ENCODE measurements at regions not wholly inside any gene's neighbourhood (a gene's known extent, or its start where the extent isn't known, plus 50 kb on each side); places are given as distances from the start of the nearest gene placed in this dataset.
"Not testable (repeated sequence)": the region's sequence is repeated elsewhere in the genome, so short reads cannot be mapped to it uniquely, and the experiment has no call there.

DNA sequence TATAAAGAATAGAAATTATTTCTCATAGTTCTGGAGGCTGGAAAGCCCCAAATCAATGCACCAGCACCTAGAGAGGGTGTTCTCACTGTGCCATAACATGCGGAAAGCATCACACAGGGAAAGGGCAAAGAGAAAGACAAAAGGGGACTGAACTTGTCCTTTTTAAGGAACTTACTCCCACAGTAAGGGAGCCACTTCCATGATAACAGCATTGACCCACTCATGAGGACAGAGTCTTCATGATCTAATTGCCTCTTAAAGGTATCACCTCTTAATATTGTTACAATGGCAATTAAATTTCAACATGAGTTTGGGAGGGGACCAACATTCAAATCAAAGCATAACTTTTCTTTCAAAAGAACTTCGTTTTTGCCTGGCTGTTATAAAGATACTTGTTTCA lies 582.2 kb upstream of the ARID1B start:
- Mint-ChIP-seq H3K4me3 (no peak overlapping the region), H3K27ac (ENCODE audit: unreplicated experiment) (no peak overlapping the region), H3K9me3 (peaks cover 3% of the 10 kb centered on the region), H3K4me1 (no peaks in the 10 kb centered on the region), H3K36me3 (ENCODE audit: low read depth) (no peaks in the 10 kb centered on the region), H3K27me3 (ENCODE audit: low read depth) (no peaks in the 10 kb centered on the region)
- DNase-seq (ENCODE audit: low read depth, low spot score), result no peak
- TF ChIP-seq, protein P1, sequence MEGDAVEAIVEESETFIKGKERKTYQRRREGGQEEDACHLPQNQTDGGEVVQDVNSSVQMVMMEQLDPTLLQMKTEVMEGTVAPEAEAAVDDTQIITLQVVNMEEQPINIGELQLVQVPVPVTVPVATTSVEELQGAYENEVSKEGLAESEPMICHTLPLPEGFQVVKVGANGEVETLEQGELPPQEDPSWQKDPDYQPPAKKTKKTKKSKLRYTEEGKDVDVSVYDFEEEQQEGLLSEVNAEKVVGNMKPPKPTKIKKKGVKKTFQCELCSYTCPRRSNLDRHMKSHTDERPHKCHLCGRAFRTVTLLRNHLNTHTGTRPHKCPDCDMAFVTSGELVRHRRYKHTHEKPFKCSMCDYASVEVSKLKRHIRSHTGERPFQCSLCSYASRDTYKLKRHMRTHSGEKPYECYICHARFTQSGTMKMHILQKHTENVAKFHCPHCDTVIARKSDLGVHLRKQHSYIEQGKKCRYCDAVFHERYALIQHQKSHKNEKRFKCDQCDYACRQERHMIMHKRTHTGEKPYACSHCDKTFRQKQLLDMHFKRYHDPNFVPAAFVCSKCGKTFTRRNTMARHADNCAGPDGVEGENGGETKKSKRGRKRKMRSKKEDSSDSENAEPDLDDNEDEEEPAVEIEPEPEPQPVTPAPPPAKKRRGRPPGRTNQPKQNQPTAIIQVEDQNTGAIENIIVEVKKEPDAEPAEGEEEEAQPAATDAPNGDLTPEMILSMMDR (conservative IDR thresholded peaks at IDR 0.05), result no peak

DNA sequence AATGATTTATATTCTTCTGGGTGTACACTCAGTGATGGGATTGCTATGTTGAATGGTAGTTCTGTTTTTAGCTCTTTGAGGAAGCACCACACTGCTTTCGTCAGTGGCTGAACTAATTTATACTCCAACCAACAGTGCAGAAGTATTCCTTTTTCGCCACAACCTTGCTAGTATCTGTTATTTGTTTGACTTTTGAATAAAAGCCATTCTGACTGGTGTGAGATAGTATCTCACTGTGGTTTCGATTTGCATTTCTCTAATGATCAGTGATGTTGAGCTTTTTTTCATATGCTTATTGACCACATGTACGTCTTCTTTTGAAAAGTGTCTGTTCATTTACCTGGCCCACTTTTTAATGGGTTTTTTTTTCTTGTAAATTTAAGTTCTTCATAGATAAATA lies 583.8 kb upstream of the ARID1B start:
- TF ChIP-seq, protein P1 (conservative IDR thresholded peaks at IDR 0.05), result no peak
- DNase-seq (ENCODE audit: low read depth, low spot score), result no peak
- Mint-ChIP-seq H3K9me3 (peaks cover 3% of the 10 kb centered on the region), H3K4me1 (peaks cover 12% of the 10 kb centered on the region), H3K27ac (ENCODE audit: unreplicated experiment) (no peak overlapping the region), H3K36me3 (ENCODE audit: low read depth) (no peaks in the 10 kb centered on the region), H3K27me3 (ENCODE audit: low read depth) (no peaks in the 10 kb centered on the region), H3K4me3 (no peak overlapping the region)

DNA sequence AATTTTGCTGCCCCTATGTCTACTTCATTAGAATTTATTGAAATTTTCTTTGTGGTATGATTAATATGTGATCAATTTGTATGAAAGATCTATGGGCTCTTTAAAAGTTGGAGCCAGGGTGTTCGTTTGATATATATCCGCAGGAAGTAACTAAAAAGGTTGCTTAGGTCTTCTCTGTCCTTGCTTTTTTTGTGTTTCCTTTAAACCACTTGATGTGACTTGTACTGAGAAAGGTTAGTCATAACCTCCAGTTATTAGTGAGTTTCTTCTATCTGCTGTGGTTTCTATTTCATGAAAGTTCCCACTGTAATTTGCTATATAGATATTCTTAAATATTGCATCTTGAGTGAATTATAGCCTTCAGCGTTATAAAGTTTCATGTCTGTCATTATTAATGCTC lies 585.3 kb upstream of the ARID1B start:
- Mint-ChIP-seq H3K36me3 (ENCODE audit: low read depth) (no peaks in the 10 kb centered on the region), H3K4me1 (peaks cover 14% of the 10 kb centered on the region), H3K27me3 (ENCODE audit: low read depth) (no peaks in the 10 kb centered on the region), H3K27ac (ENCODE audit: unreplicated experiment) (no peak overlapping the region), H3K9me3 (peaks cover 3% of the 10 kb centered on the region), H3K4me3 (no peak overlapping the region)
- TF ChIP-seq, protein P1 (conservative IDR thresholded peaks at IDR 0.05), result no peak
- no peak for DNase-seq (ENCODE audit: low read depth, low spot score)

DNA sequence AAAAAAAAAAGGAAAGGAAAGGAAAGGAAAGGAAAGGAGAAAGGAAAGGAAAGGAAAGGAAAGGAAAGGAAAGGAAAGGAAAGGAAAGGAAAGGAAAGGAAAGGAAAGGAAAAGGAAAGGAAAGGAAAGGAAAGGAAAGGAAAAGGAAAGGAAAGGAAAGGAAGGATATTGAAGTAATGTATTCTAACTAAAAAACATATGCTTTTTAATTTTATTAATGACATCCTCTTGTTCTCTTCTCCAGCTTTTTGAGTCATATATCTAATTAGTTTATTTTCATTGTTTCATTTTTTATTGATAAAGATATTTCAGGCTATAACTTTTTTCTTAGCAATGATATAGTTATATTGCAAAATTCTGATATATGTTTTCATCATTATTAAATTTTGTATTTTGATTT lies 585.8 kb upstream of the ARID1B start:
- not testable (repeated sequence) for DNase-seq (ENCODE audit: low read depth, low spot score); H3K27me3 Mint-ChIP-seq (ENCODE audit: low read depth); H3K36me3 Mint-ChIP-seq (ENCODE audit: low read depth); H3K4me3 Mint-ChIP-seq; H3K27ac Mint-ChIP-seq (ENCODE audit: unreplicated experiment); H3K9me3 Mint-ChIP-seq
- H3K4me1 Mint-ChIP-seq, result peaks cover 14% of the 10 kb centered on the region

DNA sequence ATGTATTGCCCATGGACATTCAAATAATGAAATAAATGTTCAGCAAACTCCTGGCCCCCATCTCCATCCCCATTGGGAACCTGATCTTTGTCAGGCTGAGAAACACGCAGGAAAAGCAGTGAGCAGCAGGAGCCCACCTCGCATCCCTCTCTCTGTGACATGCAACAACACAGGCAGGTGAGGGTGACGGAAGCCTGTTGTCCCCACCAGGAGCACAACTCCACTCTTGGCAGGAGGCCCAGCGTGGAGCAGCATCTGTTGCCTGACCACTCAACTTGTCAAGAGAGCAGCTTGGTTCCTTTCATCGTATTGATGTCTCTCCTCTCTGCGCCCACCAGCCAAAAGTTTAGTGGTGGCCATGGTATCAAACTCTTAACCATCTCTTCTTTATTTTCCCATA lies 586.9 kb upstream of the ARID1B start:
- H3K4me3 Mint-ChIP-seq, result no peak overlapping the region
- no peaks in the 10 kb centered on the region for H3K36me3 Mint-ChIP-seq (ENCODE audit: low read depth)
- DNase-seq (ENCODE audit: low read depth, low spot score), result no peak
- peaks cover 14% of the 10 kb centered on the region for H3K4me1 Mint-ChIP-seq
- no peak overlapping the region for H3K27ac Mint-ChIP-seq (ENCODE audit: unreplicated experiment)
- H3K9me3 Mint-ChIP-seq, result peaks cover 3% of the 10 kb centered on the region
- TF ChIP-seq, protein P1 (conservative IDR thresholded peaks at IDR 0.05), result no peak
- H3K27me3 Mint-ChIP-seq (ENCODE audit: low read depth), result no peaks in the 10 kb centered on the region

DNA sequence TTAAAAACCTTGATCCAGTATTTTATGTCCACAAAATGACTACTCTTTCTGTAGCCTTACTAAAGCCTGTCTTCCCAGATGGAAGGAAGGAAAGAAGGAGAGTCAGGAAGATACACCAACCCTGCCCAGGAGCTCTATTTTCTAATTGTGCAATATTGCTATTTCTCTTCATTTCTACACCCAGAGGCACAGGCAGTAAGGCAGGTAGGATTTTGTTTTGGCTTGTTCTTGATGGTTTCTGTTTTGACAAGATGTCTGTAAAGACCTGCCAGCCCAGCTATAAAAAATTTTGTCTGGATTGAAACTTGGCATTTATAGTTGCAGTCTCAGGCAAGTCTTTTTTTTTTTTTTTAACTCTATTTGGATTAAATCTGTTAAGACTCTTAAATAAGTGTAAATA lies 587.5 kb upstream of the ARID1B start:
- no peak overlapping the region for H3K27ac Mint-ChIP-seq (ENCODE audit: unreplicated experiment)
- no peaks in the 10 kb centered on the region for H3K36me3 Mint-ChIP-seq (ENCODE audit: low read depth)
- peaks cover 3% of the 10 kb centered on the region for H3K9me3 Mint-ChIP-seq
- no peak overlapping the region for H3K4me3 Mint-ChIP-seq
- TF ChIP-seq, protein P1 (conservative IDR thresholded peaks at IDR 0.05), result no peak
- peaks cover 14% of the 10 kb centered on the region for H3K4me1 Mint-ChIP-seq
- DNase-seq (ENCODE audit: low read depth, low spot score), result no peak
- no peaks in the 10 kb centered on the region for H3K27me3 Mint-ChIP-seq (ENCODE audit: low read depth)
